ENCODE measurements at regions not wholly inside any gene's neighbourhood (a gene's known extent, or its start where the extent isn't known, plus 50 kb on each side); places are given as distances from the start of the nearest gene placed in this dataset.

DNA sequence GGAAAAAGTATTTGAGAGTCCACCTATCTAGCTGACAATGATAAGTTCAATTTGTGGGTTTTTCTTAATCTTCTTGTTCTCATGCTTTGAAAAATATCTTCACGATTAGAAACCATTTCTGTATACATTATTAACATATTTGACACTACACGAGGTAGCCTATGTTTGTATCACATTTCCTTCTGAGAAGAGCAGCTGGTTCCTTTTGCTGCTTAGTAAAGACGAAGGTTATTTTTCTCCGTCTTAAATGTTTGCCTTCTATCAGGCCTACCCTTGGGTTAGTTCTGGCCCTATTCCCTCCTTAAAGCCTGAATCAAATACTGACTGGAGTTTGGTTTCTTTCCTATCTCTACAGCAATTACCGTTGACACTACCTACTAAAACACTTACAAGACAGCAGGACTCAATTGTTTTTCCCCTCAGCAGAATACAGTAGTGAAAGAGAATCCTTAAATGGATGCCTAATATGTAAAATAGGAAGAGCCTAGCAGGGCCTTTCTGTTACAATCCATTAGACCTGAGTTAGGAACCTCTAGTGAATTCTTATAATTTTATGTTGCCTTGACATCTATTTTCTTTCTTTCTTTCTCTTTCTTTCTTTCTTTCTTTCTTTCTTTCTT, 790.4 kb downstream of the EPHA4 start:
- Histone ChIP-seq H3K4me3 (no peak overlapping the region), H3K27me3 (ENCODE audit: low read depth) (no peaks in the 10 kb centered on the region), H3K27ac (replicated peaks) (no peak overlapping the region), H3K4me1 (no peaks in the 10 kb centered on the region), H3K36me3 (no peaks in the 10 kb centered on the region), H3K9me3 (replicated peaks) (peaks cover 10% of the 10 kb centered on the region)
- intact Hi-C loops (cut with micrococcal nuclease): no loop called here
- TF ChIP-seq, protein P1, sequence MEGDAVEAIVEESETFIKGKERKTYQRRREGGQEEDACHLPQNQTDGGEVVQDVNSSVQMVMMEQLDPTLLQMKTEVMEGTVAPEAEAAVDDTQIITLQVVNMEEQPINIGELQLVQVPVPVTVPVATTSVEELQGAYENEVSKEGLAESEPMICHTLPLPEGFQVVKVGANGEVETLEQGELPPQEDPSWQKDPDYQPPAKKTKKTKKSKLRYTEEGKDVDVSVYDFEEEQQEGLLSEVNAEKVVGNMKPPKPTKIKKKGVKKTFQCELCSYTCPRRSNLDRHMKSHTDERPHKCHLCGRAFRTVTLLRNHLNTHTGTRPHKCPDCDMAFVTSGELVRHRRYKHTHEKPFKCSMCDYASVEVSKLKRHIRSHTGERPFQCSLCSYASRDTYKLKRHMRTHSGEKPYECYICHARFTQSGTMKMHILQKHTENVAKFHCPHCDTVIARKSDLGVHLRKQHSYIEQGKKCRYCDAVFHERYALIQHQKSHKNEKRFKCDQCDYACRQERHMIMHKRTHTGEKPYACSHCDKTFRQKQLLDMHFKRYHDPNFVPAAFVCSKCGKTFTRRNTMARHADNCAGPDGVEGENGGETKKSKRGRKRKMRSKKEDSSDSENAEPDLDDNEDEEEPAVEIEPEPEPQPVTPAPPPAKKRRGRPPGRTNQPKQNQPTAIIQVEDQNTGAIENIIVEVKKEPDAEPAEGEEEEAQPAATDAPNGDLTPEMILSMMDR (IDR thresholded peaks at IDR 0.05; ENCODE audit: borderline replicate concordance): no peak
- DNase-seq: no peak

- no peak for DNase-seq
- H3K9me3 ChIP-seq (replicated peaks): peaks cover 10% of the 10 kb centered on the region
- TF ChIP-seq, protein P1 (IDR thresholded peaks at IDR 0.05; ENCODE audit: borderline replicate concordance): no peak
- H3K36me3 ChIP-seq: no peaks in the 10 kb centered on the region
- no peaks in the 10 kb centered on the region for H3K4me1 ChIP-seq
- intact Hi-C loops (cut with micrococcal nuclease): no loop called here
- H3K27me3 ChIP-seq (ENCODE audit: low read depth): no peaks in the 10 kb centered on the region
- no peak overlapping the region for H3K27ac ChIP-seq (replicated peaks)
- no peak overlapping the region for H3K4me3 ChIP-seq
Observed at GRCh38 chr2:220782609-220783113, 789.4 kb downstream of the EPHA4 start.

- Histone ChIP-seq H3K27me3 (ENCODE audit: low read depth) (no peaks in the 10 kb centered on the region), H3K4me1 (no peaks in the 10 kb centered on the region), H3K27ac (replicated peaks) (no peak overlapping the region), H3K9me3 (replicated peaks) (peaks cover 10% of the 10 kb centered on the region), H3K4me3 (no peak overlapping the region), H3K36me3 (no peaks in the 10 kb centered on the region)
- DNase-seq: no peak
- TF ChIP-seq, protein P1 (IDR thresholded peaks at IDR 0.05; ENCODE audit: borderline replicate concordance): no peak
- intact Hi-C loops (cut with micrococcal nuclease): no loop called here
Observed at GRCh38 chr2:220783671-220784070, 788.4 kb downstream of the EPHA4 start.

DNA sequence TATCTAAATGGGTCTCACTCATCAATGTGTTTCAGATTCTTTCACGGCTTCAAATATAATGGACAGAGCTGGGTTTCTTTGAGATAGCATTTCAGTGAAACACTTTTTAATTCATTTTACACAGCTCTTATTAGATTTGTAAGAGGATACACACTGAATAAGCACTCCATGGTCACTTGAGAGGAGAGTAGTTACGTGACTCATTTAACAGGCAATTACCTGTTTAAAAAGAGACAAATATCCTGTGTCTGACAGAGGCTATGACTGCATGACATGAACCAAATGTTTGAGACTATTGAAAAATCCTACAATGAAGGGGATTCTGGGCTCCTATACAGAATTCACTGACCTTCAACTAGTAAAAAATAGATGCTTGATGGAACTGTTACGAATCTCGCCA, 786.9 kb downstream of the EPHA4 start:
- Histone ChIP-seq H3K4me1 (no peaks in the 10 kb centered on the region), H3K27me3 (ENCODE audit: low read depth) (no peaks in the 10 kb centered on the region), H3K9me3 (replicated peaks) (no peaks in the 10 kb centered on the region), H3K4me3 (no peak overlapping the region), H3K27ac (replicated peaks) (no peak overlapping the region), H3K36me3 (no peaks in the 10 kb centered on the region)
- DNase-seq: no peak
- TF ChIP-seq, protein P1 (IDR thresholded peaks at IDR 0.05; ENCODE audit: borderline replicate concordance): no peak
- intact Hi-C loops (cut with micrococcal nuclease): no loop called here

DNA sequence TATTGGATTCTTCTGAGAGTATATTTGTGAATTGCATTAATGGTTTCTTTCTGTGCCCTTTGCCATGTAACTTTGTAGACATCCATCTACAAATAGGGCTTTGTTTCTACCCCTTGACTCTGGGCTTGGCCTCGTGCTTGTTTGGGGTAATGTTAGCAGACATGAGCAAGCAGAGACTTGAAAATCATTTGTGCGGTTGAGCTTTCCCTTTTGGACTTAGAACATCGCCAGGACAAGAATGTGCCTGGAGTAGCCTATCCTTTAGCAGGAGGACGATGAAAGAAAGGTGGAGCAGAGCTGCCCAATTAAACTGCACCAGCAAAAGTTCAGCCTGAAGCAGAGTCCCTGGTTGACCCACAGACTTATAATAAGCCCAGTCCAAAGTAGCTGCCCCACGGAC, 785.9 kb downstream of the EPHA4 start:
- H3K4me3 ChIP-seq: no peak overlapping the region
- TF ChIP-seq, protein P1 (IDR thresholded peaks at IDR 0.05; ENCODE audit: borderline replicate concordance): no peak
- DNase-seq: no peak
- H3K27me3 ChIP-seq (ENCODE audit: low read depth): no peaks in the 10 kb centered on the region
- H3K27ac ChIP-seq (replicated peaks): no peak overlapping the region
- no peaks in the 10 kb centered on the region for H3K36me3 ChIP-seq
- no peaks in the 10 kb centered on the region for H3K4me1 ChIP-seq
- H3K9me3 ChIP-seq (replicated peaks): no peaks in the 10 kb centered on the region
- intact Hi-C loops (cut with micrococcal nuclease): no loop called here
